Loucy (cell line): ENCODE measurements at regions not wholly inside any gene's neighbourhood (a gene's known extent, or its start where the extent isn't known, plus 50 kb on each side); places are given as distances from the start of the nearest gene placed in this dataset.

Source experiments
- CTCF ChIP-seq: fragments of 200-600 bp; sonication (generic); conservative IDR thresholded peaks from 2 replicates; pipeline ENCODE4 v1.5.1; 2014; ENCODE audit warnings: mild to moderate bottlenecking, antibody characterized with exemption, low read length
- EZH2phosphoT487 ChIP-seq: fragments of 200-600 bp; IDR thresholded peaks from 2 replicates; pipeline ENCODE4 v1.6.1; 2018; ENCODE audit warnings: antibody characterized with exemption, mild to moderate bottlenecking, moderate library complexity, borderline replicate concordance

- TF ChIP-seq CTCF (no peak), EZH2phosphoT487 (no peak)
Measured at GRCh38 chr3:72219752-72220151, 434.8 kb upstream of the PROK2 start.
